ENCODE measurements at regions not wholly inside any gene's neighbourhood (a gene's known extent, or its start where the extent isn't known, plus 50 kb on each side); places are given as distances from the start of the nearest gene placed in this dataset.
"Not testable (repeated sequence)": the region's sequence is repeated elsewhere in the genome, so short reads cannot be mapped to it uniquely, and the experiment has no call there.

GRCh38 chr14:82878951-82879350, 1345.3 kb upstream of the SEL1L start:
- no peak for DNase-seq

- no peak for DNase-seq
Observed at GRCh38 chr14:82879949-82880535, 1346.4 kb upstream of the SEL1L start.

- no peak for DNase-seq
Observed at GRCh38 chr14:82886670-82887069, 1353.0 kb upstream of the SEL1L start.

- DNase-seq, result no peak
Observed at GRCh38 chr14:82889701-82890100, 1356.0 kb upstream of the SEL1L start.

GRCh38 chr14:82896476-82896875, 1362.8 kb upstream of the SEL1L start:
- DNase-seq, result no peak

GRCh38 chr14:82897469-82898308, 1364.0 kb upstream of the SEL1L start:
- DNase-seq, result no peak

GRCh38 chr14:82905762-82906161, 1372.1 kb upstream of the SEL1L start:
- peak; percentile 56 for DNase-seq

GRCh38 chr14:82911930-82912329, 1378.3 kb upstream of the SEL1L start:
- DNase-seq, result no peak

GRCh38 chr14:82913396-82913795, 1379.7 kb upstream of the SEL1L start:
- DNase-seq, result no peak

- DNase-seq, result no peak
Observed at GRCh38 chr14:82915381-82915780, 1381.7 kb upstream of the SEL1L start.

- no peak for DNase-seq
Observed at GRCh38 chr14:82935691-82936090, 1402.0 kb upstream of the SEL1L start.

- DNase-seq, result no peak
Observed at GRCh38 chr14:82951171-82951570, 1417.5 kb upstream of the SEL1L start.

- DNase-seq, result no peak
Observed at GRCh38 chr14:82963756-82964155, 1430.1 kb upstream of the SEL1L start.

- no peak for DNase-seq
Observed at GRCh38 chr14:82987502-82988124, 1454.0 kb upstream of the SEL1L start.

- not testable (repeated sequence) for DNase-seq
Observed at GRCh38 chr14:82994547-82994946, 1460.9 kb upstream of the SEL1L start.

GRCh38 chr14:82999802-83000201, 1466.1 kb upstream of the SEL1L start:
- DNase-seq, result no peak

GRCh38 chr14:83004456-83005006, 1470.9 kb upstream of the SEL1L start:
- DNase-seq, result no peak

- no peak for DNase-seq
Observed at GRCh38 chr14:83006121-83006670, 1472.5 kb upstream of the SEL1L start.

- DNase-seq, result not testable (repeated sequence)
Observed at GRCh38 chr14:83007052-83007451, 1473.4 kb upstream of the SEL1L start.

- DNase-seq, result no peak
Observed at GRCh38 chr14:83007641-83008225, 1474.1 kb upstream of the SEL1L start.

- no peak for DNase-seq
Observed at GRCh38 chr14:83017296-83017695, 1483.6 kb upstream of the SEL1L start.

- DNase-seq, result no peak
Observed at GRCh38 chr14:83019744-83020414, 1486.2 kb upstream of the SEL1L start.
